ENCODE measurements at regions not wholly inside any gene's neighbourhood (a gene's known extent, or its start where the extent isn't known, plus 50 kb on each side); places are given as distances from the start of the nearest gene placed in this dataset.

- no peak for DNase-seq (ENCODE audit: extremely low spot score)
- ChIA-PET CTCF (no interaction called here), POLR2A (no interaction called here)
- TF ChIP-seq CTBP1 (IDR thresholded peaks at IDR 0.05; ENCODE audit: borderline replicate concordance) (no peak), L3MBTL2 (conservative IDR thresholded peaks at IDR 0.05) (no peak), ZNF384 (IDR thresholded peaks at IDR 0.05) (no peak)
Measured at GRCh38 chr2:31735716-31736115, 155.0 kb upstream of the SRD5A2 start.

- CTCF ChIA-PET = no interaction called here
- POLR2A ChIA-PET = no interaction called here
- no peak for TF ChIP-seq ZNF384 (IDR thresholded peaks at IDR 0.05)
- no peak for TF ChIP-seq ELF4 (IDR thresholded peaks at IDR 0.05)
- no peak for TF ChIP-seq LEF1 (IDR thresholded peaks at IDR 0.05; ENCODE audit: borderline replicate concordance)
- no peak for TF ChIP-seq TARDBP (IDR thresholded peaks at IDR 0.05)
- TF ChIP-seq HDGF (IDR thresholded peaks at IDR 0.05; ENCODE audit: borderline replicate concordance) = no peak
- no peak for TF ChIP-seq BHLHE40 (IDR thresholded peaks at IDR 0.05; ENCODE audit: borderline replicate concordance)
- no peak for TF ChIP-seq FOXK2 (IDR thresholded peaks at IDR 0.05)
- no peak for TF ChIP-seq SP1 (IDR thresholded peaks at IDR 0.05)
- no peak for TF ChIP-seq SUZ12 (IDR thresholded peaks at IDR 0.05)
- no peak for TF ChIP-seq CTBP1 (IDR thresholded peaks at IDR 0.05; ENCODE audit: borderline replicate concordance)
- TF ChIP-seq, protein P1, sequence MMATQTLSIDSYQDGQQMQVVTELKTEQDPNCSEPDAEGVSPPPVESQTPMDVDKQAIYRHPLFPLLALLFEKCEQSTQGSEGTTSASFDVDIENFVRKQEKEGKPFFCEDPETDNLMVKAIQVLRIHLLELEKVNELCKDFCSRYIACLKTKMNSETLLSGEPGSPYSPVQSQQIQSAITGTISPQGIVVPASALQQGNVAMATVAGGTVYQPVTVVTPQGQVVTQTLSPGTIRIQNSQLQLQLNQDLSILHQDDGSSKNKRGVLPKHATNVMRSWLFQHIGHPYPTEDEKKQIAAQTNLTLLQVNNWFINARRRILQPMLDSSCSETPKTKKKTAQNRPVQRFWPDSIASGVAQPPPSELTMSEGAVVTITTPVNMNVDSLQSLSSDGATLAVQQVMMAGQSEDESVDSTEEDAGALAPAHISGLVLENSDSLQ (IDR thresholded peaks at IDR 0.05) = no peak
- no peak for TF ChIP-seq L3MBTL2 (conservative IDR thresholded peaks at IDR 0.05)
- no peak for TF ChIP-seq FOXM1 (IDR thresholded peaks at IDR 0.05; ENCODE audit: borderline replicate concordance)
- TF ChIP-seq NFRKB (IDR thresholded peaks at IDR 0.05) = no peak
- TF ChIP-seq FOXA1 (IDR thresholded peaks at IDR 0.05) = no peak
- DNase-seq (ENCODE audit: extremely low spot score) = peak; percentile 39
Measured at GRCh38 chr2:31729442-31730092, 148.8 kb upstream of the SRD5A2 start.

DNA sequence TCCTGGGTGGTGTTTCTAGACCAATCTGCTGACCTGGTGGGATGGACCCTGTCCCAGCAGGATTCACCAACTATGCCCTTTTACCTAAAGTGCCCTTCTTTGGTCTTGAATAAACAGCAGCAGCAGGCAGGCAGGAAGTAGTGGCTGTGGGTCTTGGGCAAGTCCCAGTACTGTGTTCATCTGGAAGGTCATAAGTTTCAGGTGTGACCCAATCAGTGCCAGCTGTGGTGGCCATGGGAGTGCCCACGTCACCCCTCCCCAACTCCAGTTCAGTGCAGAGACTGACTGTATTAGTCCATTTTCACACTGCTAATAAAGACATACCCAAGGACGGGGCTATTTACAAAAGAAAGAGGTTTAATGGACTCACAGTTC, 148.3 kb upstream of the SRD5A2 start:
- ChIA-PET POLR2A (no interaction called here), CTCF (no interaction called here)
- TF ChIP-seq, protein P1 (IDR thresholded peaks at IDR 0.05) = no peak
- no peak for TF ChIP-seq CTBP1 (IDR thresholded peaks at IDR 0.05; ENCODE audit: borderline replicate concordance)
- TF ChIP-seq FOXM1 (IDR thresholded peaks at IDR 0.05; ENCODE audit: borderline replicate concordance) = no peak
- no peak for TF ChIP-seq SP1 (IDR thresholded peaks at IDR 0.05)
- DNase-seq (ENCODE audit: extremely low spot score) = no peak

- CTCF ChIA-PET = no interaction called here
- no peak for DNase-seq (ENCODE audit: extremely low spot score)
- TF ChIP-seq ZNF384 (IDR thresholded peaks at IDR 0.05) (no peak), SUZ12 (IDR thresholded peaks at IDR 0.05) (no peak), FOXM1 (IDR thresholded peaks at IDR 0.05; ENCODE audit: borderline replicate concordance) (no peak), CTBP1 (IDR thresholded peaks at IDR 0.05; ENCODE audit: borderline replicate concordance) (no peak), TARDBP (IDR thresholded peaks at IDR 0.05) (no peak), HDGF (IDR thresholded peaks at IDR 0.05; ENCODE audit: borderline replicate concordance) (no peak), L3MBTL2 (conservative IDR thresholded peaks at IDR 0.05) (no peak), FOXK2 (IDR thresholded peaks at IDR 0.05) (no peak), LEF1 (IDR thresholded peaks at IDR 0.05; ENCODE audit: borderline replicate concordance) (no peak), ELF4 (IDR thresholded peaks at IDR 0.05) (no peak), BHLHE40 (IDR thresholded peaks at IDR 0.05; ENCODE audit: borderline replicate concordance) (no peak), NFRKB (IDR thresholded peaks at IDR 0.05) (no peak)
- POLR2A ChIA-PET = no interaction called here
Measured at GRCh38 chr2:31728406-31729064, 147.8 kb upstream of the SRD5A2 start.

DNA sequence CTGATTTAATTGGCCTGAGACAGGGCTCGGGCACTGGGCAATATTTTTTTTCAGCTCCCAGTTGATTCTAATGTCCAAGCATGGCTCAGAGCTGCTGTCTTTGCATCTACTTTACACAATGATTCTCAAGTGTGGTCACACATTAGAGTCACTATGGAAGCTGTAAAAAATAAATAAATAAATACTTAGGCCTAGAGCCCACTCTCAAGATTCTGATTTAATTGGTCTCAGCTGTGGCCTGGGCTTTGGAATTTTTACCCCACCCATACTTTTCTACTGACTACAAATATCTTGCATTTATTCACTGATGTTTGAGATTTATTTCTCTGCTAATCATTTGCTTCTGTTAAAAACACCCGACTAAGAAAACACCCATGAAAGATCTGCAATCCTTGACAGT, 145.7 kb upstream of the SRD5A2 start:
- POLR2A ChIA-PET = no interaction called here
- DNase-seq (ENCODE audit: extremely low spot score) = no peak
- CTCF ChIA-PET = no interaction called here
- TF ChIP-seq FOXA1 (IDR thresholded peaks at IDR 0.05) = no peak
- TF ChIP-seq NFRKB (IDR thresholded peaks at IDR 0.05) = no peak

DNA sequence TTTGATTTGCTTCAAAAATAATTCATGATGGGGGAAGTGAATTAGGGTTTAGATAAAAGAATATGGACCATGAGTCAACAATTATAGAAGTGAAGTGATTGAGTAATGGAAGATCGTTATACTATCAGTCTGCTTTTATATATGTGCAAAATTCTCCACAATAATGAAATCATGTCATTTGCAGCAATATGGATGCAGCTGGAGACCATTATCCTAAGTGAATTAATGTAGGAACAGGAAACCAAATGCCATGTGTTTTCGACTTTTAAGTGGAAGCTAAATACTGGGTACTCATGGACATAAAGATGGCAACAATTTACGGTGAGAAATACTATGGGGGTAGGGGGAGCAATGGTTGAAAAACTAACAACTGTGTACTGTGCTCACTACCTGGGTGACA, 144.7 kb upstream of the SRD5A2 start:
- TF ChIP-seq L3MBTL2 (conservative IDR thresholded peaks at IDR 0.05) (no peak), FOXM1 (IDR thresholded peaks at IDR 0.05; ENCODE audit: borderline replicate concordance) (no peak), NFRKB (IDR thresholded peaks at IDR 0.05) (no peak), SP1 (IDR thresholded peaks at IDR 0.05) (no peak), FOXA1 (IDR thresholded peaks at IDR 0.05) (no peak), TARDBP (IDR thresholded peaks at IDR 0.05) (no peak), CTBP1 (IDR thresholded peaks at IDR 0.05; ENCODE audit: borderline replicate concordance) (no peak)
- TF ChIP-seq, protein P1 (IDR thresholded peaks at IDR 0.05) = no peak
- CTCF ChIA-PET = no interaction called here
- POLR2A ChIA-PET = no interaction called here

DNA sequence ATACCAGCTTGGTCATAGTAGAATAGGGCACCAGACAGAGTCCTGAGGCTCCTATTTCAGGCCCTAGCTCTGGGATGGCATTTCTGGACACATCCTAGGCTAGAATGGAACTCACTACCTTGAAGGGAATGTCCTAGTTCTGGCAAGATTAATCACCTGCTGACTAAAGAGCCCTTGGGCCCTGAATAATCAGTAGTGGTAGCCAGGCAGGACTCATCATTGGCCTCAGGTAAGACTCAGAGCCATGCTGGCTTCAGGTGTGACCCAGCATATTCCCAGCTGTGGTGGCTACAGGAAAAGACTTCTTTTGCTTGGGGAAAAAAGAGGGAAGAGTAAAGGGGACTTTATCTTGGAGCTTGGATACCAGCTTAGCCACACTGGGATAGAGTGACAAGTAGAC, 131.0 kb upstream of the SRD5A2 start:
- DNase-seq (ENCODE audit: extremely low spot score) = no peak
- TF ChIP-seq ZNF384 (IDR thresholded peaks at IDR 0.05) (no peak), BHLHE40 (IDR thresholded peaks at IDR 0.05; ENCODE audit: borderline replicate concordance) (no peak)
- TF ChIP-seq, protein P1 (IDR thresholded peaks at IDR 0.05) = no peak
- CTCF ChIA-PET = no interaction called here
- POLR2A ChIA-PET = no interaction called here

More for the DNA sequence above, 144.7 kb upstream of the SRD5A2 start:
- DNase-seq (ENCODE audit: extremely low spot score) = no peak

Data from HEK293T (cell line).